KMS-11 (cell line): ENCODE measurements at regions not wholly inside any gene's neighbourhood (a gene's known extent, or its start where the extent isn't known, plus 50 kb on each side); places are given as distances from the start of the nearest gene placed in this dataset.

Experiments
- H2AFZ ChIP-seq: fragments of 200-600 bp; sonication (generic); 2 replicates; pipeline ENCODE4 v1.6.1; 2016; ENCODE audit warnings: antibody characterized with exemption, mixed run types, low read depth
- H3K27ac ChIP-seq: fragments of 200-600 bp; sonication (generic); 2 replicates; pipeline ENCODE4 v1.6.1; 2016; ENCODE audit warnings: mild to moderate bottlenecking, mixed run types
- H3K27me3 ChIP-seq: fragments of 200-600 bp; sonication (generic); 2 replicates; pipeline ENCODE4 v1.6.1; 2017; ENCODE audit warnings: mild to moderate bottlenecking, low read depth, mixed run types, moderate library complexity; ENCODE audit not compliant: insufficient read depth
- H3K36me3 ChIP-seq: fragments of 200-600 bp; sonication (generic); 2 replicates; pipeline ENCODE4 v1.6.1; 2017; ENCODE audit warnings: mild to moderate bottlenecking, mixed run types; ENCODE audit not compliant: insufficient read depth
- H3K4me1 ChIP-seq: fragments of 200-600 bp; sonication (generic); 2 replicates; pipeline ENCODE4 v1.6.1; 2016; ENCODE audit warnings: mild to moderate bottlenecking, low read depth, mixed run types; ENCODE audit not compliant: poor library complexity, severe bottlenecking
- H3K4me2 ChIP-seq: fragments of 200-600 bp; sonication (generic); 2 replicates; pipeline ENCODE4 v1.7.0; 2016; ENCODE audit warnings: mild to moderate bottlenecking, mixed run types
- H3K4me3 ChIP-seq: fragments of 200-600 bp; sonication (generic); IDR thresholded peaks from 2 replicates; pipeline ENCODE4 v1.6.1; 2017; ENCODE audit warnings: low read depth, low read length, mixed read lengths; ENCODE audit not compliant: insufficient read depth
- H3K79me2 ChIP-seq: fragments of 200-600 bp; sonication (generic); 2 replicates; pipeline ENCODE4 v1.6.1; 2016; ENCODE audit warnings: low read depth, mixed run types; ENCODE audit not compliant: insufficient read depth
- H3K9ac ChIP-seq: fragments of 200-600 bp; sonication (generic); 2 replicates; pipeline ENCODE4 v1.6.1; 2016; ENCODE audit warnings: mild to moderate bottlenecking, mixed run types
- H4K20me1 ChIP-seq: fragments of 200-600 bp; sonication (generic); 2 replicates; pipeline ENCODE4 v1.6.1; 2016; ENCODE audit warnings: mild to moderate bottlenecking, mixed run types; ENCODE audit not compliant: insufficient read depth
- TF ChIP-seq, protein P1 (sequence below): fragments of 200-600 bp; sonication (generic); conservative IDR thresholded peaks from 2 replicates; pipeline ENCODE4 v1.6.1; 2017; ENCODE audit warnings: low read depth, mild to moderate bottlenecking, antibody characterized with exemption, low read length, moderate library complexity, mixed read lengths

DNA sequence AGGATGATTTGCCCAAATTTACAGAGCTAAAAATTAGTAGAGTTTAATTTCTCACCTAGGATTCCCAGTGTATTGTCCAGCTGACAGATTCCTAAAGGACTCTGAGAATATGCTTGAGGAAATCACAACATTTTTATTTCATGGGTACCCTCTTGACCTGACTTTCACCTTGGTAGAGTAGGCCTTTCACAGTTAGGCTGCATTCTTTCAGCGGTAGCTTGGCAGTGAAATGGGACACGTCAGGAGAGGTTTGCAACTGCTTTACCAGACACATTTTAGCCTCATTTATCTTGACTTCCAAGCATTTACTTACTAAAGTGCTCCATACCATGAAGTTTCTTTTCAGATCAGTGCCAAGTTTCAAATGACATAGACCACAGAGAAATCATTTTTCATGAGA is 937.9 kb upstream of the LRRTM1 start:
- Histone ChIP-seq H3K9ac (no peak overlapping the region), H3K36me3 (no peaks in the 10 kb centered on the region), H3K4me3 (no peak overlapping the region), H3K27me3 (no peaks in the 10 kb centered on the region), H3K4me1 (peaks cover 4% of the 10 kb centered on the region), H2AFZ (no peak overlapping the region), H3K4me2 (no peak overlapping the region), H3K79me2 (no peaks in the 10 kb centered on the region), H4K20me1 (no peaks in the 10 kb centered on the region), H3K27ac (no peak overlapping the region)
- TF ChIP-seq, protein P1, sequence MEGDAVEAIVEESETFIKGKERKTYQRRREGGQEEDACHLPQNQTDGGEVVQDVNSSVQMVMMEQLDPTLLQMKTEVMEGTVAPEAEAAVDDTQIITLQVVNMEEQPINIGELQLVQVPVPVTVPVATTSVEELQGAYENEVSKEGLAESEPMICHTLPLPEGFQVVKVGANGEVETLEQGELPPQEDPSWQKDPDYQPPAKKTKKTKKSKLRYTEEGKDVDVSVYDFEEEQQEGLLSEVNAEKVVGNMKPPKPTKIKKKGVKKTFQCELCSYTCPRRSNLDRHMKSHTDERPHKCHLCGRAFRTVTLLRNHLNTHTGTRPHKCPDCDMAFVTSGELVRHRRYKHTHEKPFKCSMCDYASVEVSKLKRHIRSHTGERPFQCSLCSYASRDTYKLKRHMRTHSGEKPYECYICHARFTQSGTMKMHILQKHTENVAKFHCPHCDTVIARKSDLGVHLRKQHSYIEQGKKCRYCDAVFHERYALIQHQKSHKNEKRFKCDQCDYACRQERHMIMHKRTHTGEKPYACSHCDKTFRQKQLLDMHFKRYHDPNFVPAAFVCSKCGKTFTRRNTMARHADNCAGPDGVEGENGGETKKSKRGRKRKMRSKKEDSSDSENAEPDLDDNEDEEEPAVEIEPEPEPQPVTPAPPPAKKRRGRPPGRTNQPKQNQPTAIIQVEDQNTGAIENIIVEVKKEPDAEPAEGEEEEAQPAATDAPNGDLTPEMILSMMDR: no peak

DNA sequence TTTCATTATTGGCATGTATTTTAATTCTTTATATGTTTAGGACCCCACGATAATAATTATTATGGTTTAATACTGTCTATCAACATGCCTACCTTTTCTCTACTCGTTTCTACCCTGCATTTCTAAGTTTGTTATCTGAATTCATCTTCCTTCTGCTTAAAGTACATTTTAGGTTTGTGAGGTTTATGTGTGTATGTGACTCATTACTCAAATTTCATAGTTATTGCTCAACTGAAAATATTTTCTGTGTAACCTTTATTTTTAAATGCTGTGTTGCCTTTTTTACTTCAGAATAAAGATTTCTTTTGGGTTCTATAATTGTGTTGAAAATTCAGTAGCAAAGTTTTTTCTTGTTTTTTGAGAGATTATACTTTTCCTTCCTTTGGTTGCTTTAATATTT is 933.9 kb upstream of the LRRTM1 start:
- Histone ChIP-seq H3K9ac (no peak overlapping the region), H3K36me3 (no peaks in the 10 kb centered on the region), H3K4me1 (no peaks in the 10 kb centered on the region), H3K4me2 (no peak overlapping the region), H3K27me3 (no peaks in the 10 kb centered on the region), H4K20me1 (no peaks in the 10 kb centered on the region), H3K79me2 (no peaks in the 10 kb centered on the region), H3K27ac (no peak overlapping the region), H3K4me3 (no peak overlapping the region), H2AFZ (no peak overlapping the region)
- TF ChIP-seq, protein P1: no peak

DNA sequence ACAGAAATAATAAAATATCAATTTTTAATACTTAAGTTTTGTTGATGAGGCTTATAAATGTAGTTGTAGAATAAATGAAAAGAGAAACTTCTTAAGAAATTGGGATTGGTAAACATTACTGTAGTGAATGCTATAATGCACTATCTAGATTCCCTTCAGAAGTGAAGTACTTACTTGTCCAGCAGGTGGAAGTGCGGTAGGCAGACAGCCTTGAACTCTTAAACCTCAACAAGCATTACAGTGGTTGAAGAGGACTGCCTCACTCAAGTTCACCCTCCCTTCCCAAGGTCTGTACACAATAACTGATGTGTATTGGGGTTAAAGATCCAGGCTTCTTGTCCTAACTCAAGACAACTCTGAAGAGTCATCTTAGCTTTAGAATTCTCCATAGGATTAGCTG is 931.0 kb upstream of the LRRTM1 start:
- TF ChIP-seq, protein P1: no peak
- Histone ChIP-seq H4K20me1 (no peaks in the 10 kb centered on the region), H3K9ac (no peak overlapping the region), H3K4me3 (no peak overlapping the region), H3K27me3 (no peaks in the 10 kb centered on the region), H3K79me2 (no peaks in the 10 kb centered on the region), H3K4me1 (no peaks in the 10 kb centered on the region), H3K27ac (no peak overlapping the region), H3K4me2 (no peak overlapping the region), H2AFZ (no peak overlapping the region), H3K36me3 (no peaks in the 10 kb centered on the region)

DNA sequence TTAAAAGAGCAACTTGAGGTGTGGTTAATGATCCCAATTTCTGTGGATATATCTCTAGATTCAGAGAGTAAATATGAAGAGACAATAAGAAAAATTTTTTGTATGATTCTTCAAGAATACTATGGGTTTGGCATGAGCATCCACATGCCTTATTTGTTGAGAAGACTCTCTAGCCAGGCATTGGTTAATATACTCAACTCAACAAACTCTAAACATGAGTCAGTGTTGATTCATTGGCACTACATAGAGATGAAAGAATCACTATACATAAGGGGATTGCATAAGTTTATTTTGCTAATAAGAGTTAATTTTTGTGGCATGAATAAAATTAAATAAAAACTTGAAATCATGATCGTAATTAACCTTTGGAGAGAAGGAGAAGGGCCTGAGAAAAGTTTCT is 930.2 kb upstream of the LRRTM1 start:
- Histone ChIP-seq H3K4me2 (no peak overlapping the region), H3K4me1 (no peaks in the 10 kb centered on the region), H3K79me2 (no peaks in the 10 kb centered on the region), H3K27ac (no peak overlapping the region), H3K9ac (no peak overlapping the region), H3K36me3 (no peaks in the 10 kb centered on the region), H3K27me3 (no peaks in the 10 kb centered on the region), H2AFZ (no peak overlapping the region), H4K20me1 (no peaks in the 10 kb centered on the region), H3K4me3 (no peak overlapping the region)
- TF ChIP-seq, protein P1: no peak

DNA sequence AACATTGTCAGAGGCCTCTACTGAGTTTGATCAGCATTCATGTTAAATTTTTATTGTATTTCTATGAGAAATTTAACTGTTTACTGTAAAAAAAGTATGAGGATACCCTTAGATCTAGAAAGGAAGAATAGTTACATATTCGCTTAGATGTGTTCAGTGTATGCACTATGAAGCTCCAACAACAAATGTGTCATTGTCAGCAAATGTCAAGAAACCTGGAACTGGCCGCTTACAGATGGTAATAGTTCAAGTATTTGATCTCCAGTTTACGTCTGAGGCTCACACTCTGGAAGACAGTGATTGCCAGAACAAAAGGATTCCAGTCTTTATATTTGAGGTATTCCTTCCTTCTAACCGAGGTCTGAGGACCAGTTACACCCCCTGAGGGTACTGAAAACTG is 921.2 kb upstream of the LRRTM1 start:
- H3K27ac ChIP-seq: no peak overlapping the region

More for the DNA sequence above, 921.2 kb upstream of the LRRTM1 start:
- Histone ChIP-seq H3K79me2 (no peaks in the 10 kb centered on the region), H4K20me1 (no peaks in the 10 kb centered on the region), H2AFZ (no peak overlapping the region), H3K36me3 (no peaks in the 10 kb centered on the region), H3K4me3 (no peak overlapping the region), H3K4me1 (no peaks in the 10 kb centered on the region), H3K9ac (no peak overlapping the region), H3K27me3 (no peaks in the 10 kb centered on the region), H3K4me2 (no peak overlapping the region)
- TF ChIP-seq, protein P1: no peak
